SU-DHL-6 (cell line): ENCODE measurements at regions not wholly inside any gene's neighbourhood (a gene's known extent, or its start where the extent isn't known, plus 50 kb on each side); places are given as distances from the start of the nearest gene placed in this dataset.
"Not testable (repeated sequence)": the region's sequence is repeated elsewhere in the genome, so short reads cannot be mapped to it uniquely, and the experiment has no call there.

Source experiments
- H2AFZ ChIP-seq: fragments of 200-600 bp; sonication (generic); 2 replicates; pipeline ENCODE4 v1.6.1; 2014; ENCODE audit warnings: low read depth, mild to moderate bottlenecking, moderate library complexity, mixed read lengths, antibody characterized with exemption, low read length; ENCODE audit not compliant: severe bottlenecking
- H3F3A ChIP-seq: fragments of 200-600 bp; shearing (Covaris generic); 2 replicates; pipeline ENCODE4 v1.6.0; 2016; ENCODE audit warnings: antibody characterized with exemption, mild to moderate bottlenecking; ENCODE audit not compliant: insufficient read depth
- H3K27ac ChIP-seq: fragments of 200-600 bp; sonication (generic); 2 replicates; pipeline ENCODE4 v1.5.1; 2016; ENCODE audit warnings: low read depth, mild to moderate bottlenecking, low read length, moderate library complexity, mixed read lengths
- H3K27me3 ChIP-seq: fragments of 200-600 bp; sonication (generic), shearing (Covaris generic); 2 replicates; pipeline ENCODE4 v1.6.0; 2014; ENCODE audit warnings: mild to moderate bottlenecking, low read length
- H3K36me3 ChIP-seq: fragments of 200-600 bp; sonication (generic); 2 replicates; pipeline ENCODE4 v1.6.1; 2014; ENCODE audit warnings: mild to moderate bottlenecking, low read length, mixed read lengths
- H3K4me2 ChIP-seq: fragments of 300-600, 200-600 bp; shearing (Covaris generic), sonication (generic); 2 replicates; pipeline ENCODE4 v1.6.0; 2014; ENCODE audit warnings: low read length, low read depth, mild to moderate bottlenecking; ENCODE audit not compliant: poor library complexity, severe bottlenecking
- H3K4me3 ChIP-seq: fragments of 200-600 bp; sonication (generic); 2 replicates; pipeline ENCODE4 v1.5.1; 2014; ENCODE audit warnings: antibody characterized with exemption, low read length, mild to moderate bottlenecking, mixed read lengths; ENCODE audit not compliant: insufficient read depth, poor library complexity, severe bottlenecking
- H3K79me2 ChIP-seq: fragments of 200-600 bp; sonication (generic); 2 replicates; pipeline ENCODE4 v1.6.1; 2014; ENCODE audit warnings: mild to moderate bottlenecking, low read length, moderate library complexity; ENCODE audit not compliant: insufficient read depth
- H3K9ac ChIP-seq: fragments of 200-600 bp; sonication (generic); 2 replicates; pipeline ENCODE4 v1.7.0; 2014; ENCODE audit warnings: mild to moderate bottlenecking, low read length
- H3K9me2 ChIP-seq: fragments of 200-600 bp; sonication (generic); replicated peaks from 2 replicates; pipeline ENCODE4 v1.6.1; 2014; ENCODE audit warnings: low read length; ENCODE audit not compliant: insufficient read depth
- H3K9me3 ChIP-seq: fragments of 200-600 bp; sonication (generic); 2 replicates; pipeline ENCODE4 v1.6.1; 2014; ENCODE audit warnings: low read length, mixed read lengths; ENCODE audit not compliant: insufficient read depth
- H4K20me1 ChIP-seq: fragments of 200-600 bp; sonication (generic); 2 replicates; pipeline ENCODE4 v1.6.1; 2014; ENCODE audit warnings: low read depth, mild to moderate bottlenecking, antibody characterized with exemption, low read length, moderate library complexity, mixed read lengths
- CTCF ChIP-seq: fragments of 200-600 bp; sonication (generic); IDR thresholded peaks from one replicate; pipeline ENCODE4 v1.5.1; 2017; ENCODE audit warnings: antibody characterized with exemption, mild to moderate bottlenecking, low read length, moderate library complexity; ENCODE audit not compliant: insufficient read depth, poor library complexity, severe bottlenecking
- EZH2phosphoT487 ChIP-seq: fragments of 200-600 bp; sonication (generic), shearing (Covaris generic); conservative IDR thresholded peaks from 2 replicates; pipeline ENCODE4 v1.6.1; 2018; ENCODE audit warnings: mild to moderate bottlenecking, antibody characterized with exemption, low read length, moderate library complexity, mixed read lengths

- H3K79me2 ChIP-seq, result no peaks in the 10 kb centered on the region
- H3K27ac ChIP-seq, result no peak overlapping the region
These were observed 350.9 kb downstream of the S1PR1 start for GRCh38 chr1:101587741-101588140.

GRCh38 chr1:101588677-101589076 lies 351.9 kb downstream of the S1PR1 start:
- Histone ChIP-seq H3K4me2 (no peak overlapping the region), H2AFZ (no peak overlapping the region), H3K9ac (no peak overlapping the region), H4K20me1 (no peaks in the 10 kb centered on the region), H3K36me3 (no peaks in the 10 kb centered on the region), H3F3A (no peaks in the 10 kb centered on the region), H3K9me2 (no peaks in the 10 kb centered on the region), H3K27me3 (no peaks in the 10 kb centered on the region), H3K9me3 (no peaks in the 10 kb centered on the region), H3K4me3 (no peak overlapping the region), H3K79me2 (no peaks in the 10 kb centered on the region), H3K27ac (no peak overlapping the region)
- TF ChIP-seq CTCF (no peak), EZH2phosphoT487 (no peak)

More at GRCh38 chr1:101587741-101588140, 350.9 kb downstream of the S1PR1 start:
- Histone ChIP-seq H3K36me3 (no peaks in the 10 kb centered on the region), H3K9ac (no peak overlapping the region), H3K27me3 (no peaks in the 10 kb centered on the region), H3K4me3 (no peak overlapping the region), H2AFZ (no peak overlapping the region), H3F3A (no peaks in the 10 kb centered on the region), H3K4me2 (no peak overlapping the region), H3K9me2 (no peaks in the 10 kb centered on the region), H4K20me1 (no peaks in the 10 kb centered on the region), H3K9me3 (no peaks in the 10 kb centered on the region)
- TF ChIP-seq CTCF (no peak), EZH2phosphoT487 (no peak)

GRCh38 chr1:101592845-101593244 lies 356.0 kb downstream of the S1PR1 start:
- no peak overlapping the region for H3K4me2 ChIP-seq
- H3K79me2 ChIP-seq, result no peaks in the 10 kb centered on the region
- no peaks in the 10 kb centered on the region for H4K20me1 ChIP-seq
- H3K27ac ChIP-seq, result no peak overlapping the region
- no peak overlapping the region for H3K4me3 ChIP-seq
- no peaks in the 10 kb centered on the region for H3K36me3 ChIP-seq
- no peaks in the 10 kb centered on the region for H3K27me3 ChIP-seq
- no peak for TF ChIP-seq CTCF
- no peak for TF ChIP-seq EZH2phosphoT487
- H2AFZ ChIP-seq, result no peak overlapping the region
- H3K9me3 ChIP-seq, result no peaks in the 10 kb centered on the region
- no peaks in the 10 kb centered on the region for H3K9me2 ChIP-seq
- no peaks in the 10 kb centered on the region for H3F3A ChIP-seq
- H3K9ac ChIP-seq, result no peak overlapping the region

- no peak overlapping the region for H3K9ac ChIP-seq
- H2AFZ ChIP-seq, result no peak overlapping the region
- H3K27ac ChIP-seq, result no peak overlapping the region
- TF ChIP-seq CTCF, result no peak
- TF ChIP-seq EZH2phosphoT487, result no peak
- no peaks in the 10 kb centered on the region for H3K27me3 ChIP-seq
- H3K79me2 ChIP-seq, result no peaks in the 10 kb centered on the region
- H3K4me3 ChIP-seq, result no peak overlapping the region
- H4K20me1 ChIP-seq, result no peaks in the 10 kb centered on the region
- H3K4me2 ChIP-seq, result no peak overlapping the region
- no peaks in the 10 kb centered on the region for H3K36me3 ChIP-seq
- H3K9me3 ChIP-seq, result no peaks in the 10 kb centered on the region
- H3F3A ChIP-seq, result no peaks in the 10 kb centered on the region
- no peaks in the 10 kb centered on the region for H3K9me2 ChIP-seq
These were observed 359.1 kb downstream of the S1PR1 start for GRCh38 chr1:101595881-101596374.

- not testable (repeated sequence) for H3K9me3 ChIP-seq, H3K36me3 ChIP-seq
These were observed 363.8 kb downstream of the S1PR1 start for GRCh38 chr1:101600615-101601014.

More at GRCh38 chr1:101600615-101601014, 363.8 kb downstream of the S1PR1 start:
- H3K4me3 ChIP-seq, H3K27me3 ChIP-seq, H2AFZ ChIP-seq, H3K4me2 ChIP-seq, H3F3A ChIP-seq, H3K9me2 ChIP-seq, H3K79me2 ChIP-seq, H3K9ac ChIP-seq, H3K27ac ChIP-seq, H4K20me1 ChIP-seq: not testable (repeated sequence)
